Common myeloid progenitor, CD34-positive (primary cell): ENCODE measurements at regions not wholly inside any gene's neighbourhood (a gene's known extent, or its start where the extent isn't known, plus 50 kb on each side); places are given as distances from the start of the nearest gene placed in this dataset.

Experiments
- CTCF ChIA-PET: fragments of 350-600 bp; sonication (Branson Sonifier 250); formaldehyde crosslinking; loops from one replicate; lab custom pipeline; 2021; ENCODE audit warnings: antibody characterized with exemption; lab: Charles Lee
- POLR2A ChIA-PET: fragments of 350-600 bp; sonication (Branson Sonifier 250); formaldehyde crosslinking; loops from one replicate; lab custom pipeline; 2021; ENCODE audit warnings: antibody characterized with exemption; lab: Charles Lee
- DNase-seq, 3 donors: peaks; one replicate each; pipeline versions ENCODE4 v3.0.0 to v3.0.0-alpha.2; 2013
- H3K27ac ChIP-seq, 2 experiments: 1 replicate in 1 of 2; 2 replicates in 1 of 2; pipeline ENCODE4 v1.7.0; 2013; ENCODE audit warnings: inconsistent platforms in 2 of 2, low read length in 2 of 2, mild to moderate bottlenecking in 2 of 2, low read depth in 1 of 2, moderate library complexity in 1 of 2; ENCODE audit not compliant: severe bottlenecking in 2 of 2, insufficient read depth in 1 of 2, poor library complexity in 1 of 2
- H3K27me3 ChIP-seq, 5 experiments: replicated peaks in 2 of 5; 1 replicate in 3 of 5; 2 replicates in 2 of 5; pipeline versions ENCODE4 v1.6.1 to v1.7.0; 2013; ENCODE audit warnings: low read length in 4 of 5, mild to moderate bottlenecking in 2 of 5, moderate library complexity in 2 of 5, inconsistent platforms in 1 of 5; ENCODE audit not compliant: insufficient read depth in 5 of 5, control insufficient read depth in 4 of 5
- H3K36me3 ChIP-seq, 4 experiments: 1 replicate in 2 of 4; 2 replicates in 2 of 4; pipeline versions ENCODE4 v1.6.1 to v1.7.0; 2013; ENCODE audit warnings: low read length in 3 of 4, control low read depth in 1 of 4, mild to moderate bottlenecking in 1 of 4; ENCODE audit not compliant: control insufficient read depth in 4 of 4, insufficient read depth in 4 of 4
- H3K4me1 ChIP-seq, 4 experiments: 1 replicate in 3 of 4; 2 replicates in 1 of 4; pipeline versions ENCODE4 v1.6.1 to v1.7.1; 2013; ENCODE audit warnings: low read length in 3 of 4, mild to moderate bottlenecking in 3 of 4, control low read depth in 1 of 4, inconsistent platforms in 1 of 4, moderate library complexity in 1 of 4; ENCODE audit not compliant: control insufficient read depth in 4 of 4, insufficient read depth in 4 of 4; ENCODE audit errors: control extremely low read depth in 1 of 4
- H3K4me3 ChIP-seq, 7 experiments: 1 replicate in 4 of 7; 2 replicates in 3 of 7; pipeline versions ENCODE4 v1.5.1 to v1.7.0; 2013; ENCODE audit warnings: mild to moderate bottlenecking in 7 of 7, low read length in 6 of 7, moderate library complexity in 6 of 7, inconsistent platforms in 2 of 7, low read depth in 2 of 7, control low read depth in 1 of 7; ENCODE audit not compliant: insufficient read depth in 4 of 7, control insufficient read depth in 1 of 7; ENCODE audit errors: extremely low read depth in 1 of 7
- H3K9me3 ChIP-seq, 5 experiments: 1 replicate in 4 of 5; 2 replicates in 1 of 5; pipeline versions ENCODE4 v1.6.1 to v1.7.1; 2013; ENCODE audit warnings: low read length in 4 of 5, mild to moderate bottlenecking in 2 of 5, inconsistent platforms in 1 of 5, low read depth in 1 of 5, moderate library complexity in 1 of 5; ENCODE audit not compliant: control insufficient read depth in 4 of 5, insufficient read depth in 2 of 5; ENCODE audit errors: control extremely low read depth in 1 of 5
- WGBS: methylation state at CpG from one replicate; pipeline ENCODE4 v1.1.5; 2013; ENCODE audit not compliant: insufficient coverage; 5-methylcytosine and 5-hydroxymethylcytosine counted together

DNA sequence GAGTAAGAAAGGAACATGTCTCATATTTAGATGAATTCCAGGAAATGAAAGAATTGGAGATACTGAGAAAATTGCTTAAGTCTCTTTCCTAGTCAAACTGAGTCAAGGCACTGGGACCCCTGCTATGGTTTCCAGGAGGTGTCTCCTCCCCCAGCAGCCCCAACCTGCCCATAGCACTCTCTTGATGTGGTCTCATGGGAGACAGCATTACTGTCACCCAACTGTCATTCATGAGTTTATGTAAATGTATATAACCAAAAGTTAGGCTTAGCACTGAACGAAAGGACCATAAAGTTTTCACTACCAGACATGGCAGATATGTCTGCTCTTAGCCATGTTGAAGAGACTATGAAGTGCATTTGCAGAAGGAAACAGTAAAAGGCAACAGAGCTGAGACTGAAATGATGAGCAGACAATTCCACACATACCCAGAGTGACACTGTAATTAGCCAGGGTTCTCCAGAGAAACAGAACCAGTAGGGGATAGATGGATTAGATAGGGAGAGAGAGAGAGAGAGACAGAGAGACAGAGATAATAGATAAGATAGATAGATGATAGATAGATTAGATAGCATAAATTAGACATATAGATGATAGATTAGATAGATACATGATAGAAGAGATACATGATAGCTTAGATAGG is 328.1 kb downstream of the BRD1 start:
- Histone ChIP-seq H3K4me3 (no peak overlapping the region), H3K27me3 (no peaks in the 10 kb centered on the region), H3K9me3 (peaks cover 0 to 10% (median 0%) of the 10 kb centered on the region in 5 experiments), H3K27ac (no peak overlapping the region), H3K36me3 (peaks cover 0 to 2% (median under 1%) of the 10 kb centered on the region in 4 experiments), H3K4me1 (no peaks in the 10 kb centered on the region)
- peak in 2 of 3 donors; percentile 28 to 35 for DNase-seq
- ChIA-PET CTCF (no interaction called here), POLR2A (no interaction called here)
- 80% methylated on average over 1 of the region's 1 CpG for WGBS

DNA sequence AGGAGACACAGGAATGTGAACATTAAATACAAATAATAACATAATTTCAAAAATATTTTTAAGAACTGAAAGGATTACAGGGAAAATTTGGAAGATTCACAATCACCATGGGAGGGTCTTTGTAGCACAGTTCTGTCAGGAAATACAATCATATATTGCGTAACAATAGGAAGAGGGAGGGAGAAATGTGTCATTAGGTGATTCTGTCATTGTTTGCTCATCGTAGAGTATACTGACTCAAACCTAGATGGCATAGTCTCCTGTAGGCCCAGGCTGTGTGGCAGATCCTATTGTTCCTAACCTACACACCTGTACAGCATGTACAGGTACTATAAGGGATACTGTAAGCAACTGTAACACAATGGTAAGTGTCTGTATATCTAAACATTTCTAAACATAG is 330.4 kb downstream of the BRD1 start:
- Histone ChIP-seq H3K36me3 (peaks cover 0 to 2% (median under 1%) of the 10 kb centered on the region in 4 experiments), H3K4me3 (no peak overlapping the region), H3K4me1 (no peaks in the 10 kb centered on the region), H3K27me3 (no peaks in the 10 kb centered on the region), H3K9me3 (peaks cover 0 to 10% (median 0%) of the 10 kb centered on the region in 5 experiments), H3K27ac (no peak overlapping the region)
- POLR2A ChIA-PET = no interaction called here
- CTCF ChIA-PET = no interaction called here
- DNase-seq = no peak
- no CpG with 5 or more reads among the region's 2 CpGs for WGBS

DNA sequence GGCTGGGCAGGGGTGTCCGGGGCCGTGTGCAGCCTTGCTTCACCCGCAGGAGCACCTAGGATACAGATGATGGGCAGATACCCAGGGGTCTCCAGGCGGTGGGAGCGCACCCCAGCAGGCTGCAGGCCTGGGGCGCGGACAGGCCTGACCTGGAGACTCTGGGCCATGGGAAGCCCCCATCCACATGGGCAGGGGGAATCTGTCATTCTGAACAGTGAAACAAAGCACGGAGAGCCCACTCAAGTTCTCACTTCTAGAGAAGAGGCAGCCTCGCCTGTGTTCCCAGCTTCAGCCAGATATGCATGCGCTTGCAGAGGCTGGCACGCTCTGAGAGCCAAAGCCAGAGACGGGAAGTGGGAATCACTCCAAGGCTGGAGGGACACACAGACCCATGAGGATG is 333.1 kb downstream of the BRD1 start:
- Histone ChIP-seq H3K4me1 (no peaks in the 10 kb centered on the region), H3K36me3 (peaks cover 0 to 2% (median under 1%) of the 10 kb centered on the region in 4 experiments), H3K27ac (no peak overlapping the region), H3K27me3 (no peaks in the 10 kb centered on the region), H3K4me3 (no peak overlapping the region), H3K9me3 (peaks cover 0 to 10% (median 0%) of the 10 kb centered on the region in 5 experiments)
- POLR2A ChIA-PET = no interaction called here
- no peak for DNase-seq
- 99% methylated on average over 10 of the region's 12 CpGs for WGBS
- CTCF ChIA-PET = no interaction called here

DNA sequence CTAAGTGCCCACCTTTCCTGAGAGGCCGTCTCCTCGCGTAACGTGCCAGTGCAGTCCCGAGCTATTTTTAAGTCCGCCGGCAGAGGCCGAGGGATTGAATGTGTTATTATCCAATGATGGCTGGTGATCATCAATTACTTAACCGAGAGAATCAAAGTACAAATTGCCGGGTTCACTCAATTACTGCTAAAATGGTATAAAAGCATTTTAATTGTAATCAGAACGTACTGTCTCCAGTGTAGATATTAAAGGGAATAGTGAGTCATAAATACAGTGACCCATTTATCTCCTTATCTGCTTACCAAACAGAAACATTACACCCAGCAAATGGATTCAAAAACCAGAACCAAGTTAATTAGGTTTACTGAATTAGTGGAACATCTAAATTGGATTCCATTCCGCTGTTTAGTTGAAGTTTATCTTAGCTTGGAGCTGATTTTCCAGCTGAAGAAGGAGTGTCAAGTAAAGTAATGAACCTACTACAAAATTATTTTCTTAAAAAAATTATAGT is 334.9 kb downstream of the BRD1 start:
- H3K27ac ChIP-seq = no peak overlapping the region
- peaks cover 0 to 2% (median 0%) of the 10 kb centered on the region in 4 experiments for H3K36me3 ChIP-seq
- 100% methylated on average over 7 of the region's 12 CpGs for WGBS
- H3K4me1 ChIP-seq = no peaks in the 10 kb centered on the region
- no peak overlapping the region for H3K4me3 ChIP-seq
- no peaks in the 10 kb centered on the region for H3K27me3 ChIP-seq
- ChIA-PET CTCF (no interaction called here), POLR2A (no interaction called here)
- DNase-seq = no peak
- peaks cover 0 to 10% (median 0%) of the 10 kb centered on the region in 5 experiments for H3K9me3 ChIP-seq

DNA sequence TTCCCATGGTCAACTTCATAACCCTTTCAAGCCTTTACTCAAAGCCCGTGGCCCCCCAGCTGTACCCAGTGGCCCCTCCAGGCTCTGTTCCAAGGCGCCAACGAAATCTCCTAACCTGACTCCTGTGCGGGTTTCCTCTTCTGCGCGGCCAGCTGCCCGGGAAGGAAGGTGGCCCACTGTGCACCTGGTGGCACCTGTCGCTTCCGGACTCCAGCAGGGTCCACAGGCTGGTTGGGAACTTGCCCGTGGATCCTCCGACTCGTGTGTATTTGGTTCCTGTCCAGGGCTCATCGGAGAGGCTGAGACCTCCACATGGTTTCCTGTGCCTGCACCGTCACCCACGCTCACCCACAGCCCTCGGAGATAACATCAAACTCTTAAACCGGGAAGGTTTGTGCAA is 335.4 kb downstream of the BRD1 start:
- H3K27me3 ChIP-seq = no peaks in the 10 kb centered on the region
- ChIA-PET CTCF (no interaction called here), POLR2A (no interaction called here)
- 96% methylated on average over 12 of the region's 17 CpGs for WGBS
- no peak for DNase-seq
- no peak overlapping the region for H3K4me3 ChIP-seq
- H3K36me3 ChIP-seq = no peaks in the 10 kb centered on the region
- no peak overlapping the region for H3K27ac ChIP-seq
- H3K9me3 ChIP-seq = peaks cover 0 to 7% (median 0%) of the 10 kb centered on the region in 5 experiments
- H3K4me1 ChIP-seq = no peaks in the 10 kb centered on the region

DNA sequence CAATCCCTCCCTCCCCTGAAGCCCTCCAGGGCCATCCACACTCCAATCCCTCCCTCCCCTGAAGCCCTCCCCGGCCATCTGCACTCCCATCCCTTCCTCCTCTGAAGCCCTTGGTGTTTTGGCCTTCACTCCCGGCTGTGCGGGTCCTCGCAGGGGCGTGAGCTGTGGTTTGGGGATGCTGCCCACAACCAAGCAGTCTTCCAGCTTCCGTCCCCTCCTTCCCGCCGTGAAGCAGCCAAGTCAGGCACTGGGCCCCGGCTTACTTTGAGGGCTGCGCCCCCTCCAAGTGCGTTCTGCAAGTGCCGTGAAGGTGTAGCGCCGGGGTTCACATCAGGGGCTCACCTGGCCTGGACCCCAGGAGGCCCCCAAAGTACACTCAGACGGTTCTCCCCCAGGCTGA is 335.9 kb downstream of the BRD1 start:
- Histone ChIP-seq H3K4me3 (no peak overlapping the region), H3K9me3 (peaks cover 0 to 6% (median 0%) of the 10 kb centered on the region in 5 experiments), H3K4me1 (no peaks in the 10 kb centered on the region), H3K36me3 (no peaks in the 10 kb centered on the region), H3K27ac (no peak overlapping the region), H3K27me3 (no peaks in the 10 kb centered on the region)
- WGBS = 95% methylated on average over 15 of the region's 15 CpGs
- DNase-seq = no peak
- CTCF ChIA-PET = no interaction called here
- POLR2A ChIA-PET = interaction anchor here (0.6 kb wide), 1 partner anchor 46 kb away, joined by 3 read pairs; no protein-coding TSS in a partner anchor

DNA sequence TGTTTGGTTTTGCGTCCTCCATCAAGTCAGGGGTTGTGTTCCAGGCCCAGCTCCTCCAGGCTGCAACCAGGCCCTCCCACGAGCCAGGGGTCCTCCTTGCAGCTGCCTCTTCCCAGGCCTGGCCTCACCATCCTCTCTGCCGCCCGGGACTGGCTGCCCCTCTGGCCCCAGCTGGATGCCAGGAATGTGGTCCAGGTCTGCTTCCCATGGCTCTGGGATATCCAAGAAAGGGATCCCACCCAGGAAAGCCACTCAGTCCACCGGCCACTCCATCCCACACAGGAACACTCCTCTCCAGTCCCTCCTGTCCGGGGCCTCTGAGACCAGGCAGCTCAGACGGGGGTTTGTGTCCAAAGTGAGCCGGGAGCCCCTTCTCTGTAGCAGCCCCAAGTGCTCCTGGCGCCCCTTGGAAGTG is 336.4 kb downstream of the BRD1 start:
- Histone ChIP-seq H3K4me1 (no peaks in the 10 kb centered on the region), H3K27me3 (no peaks in the 10 kb centered on the region), H3K27ac (no peak overlapping the region), H3K36me3 (no peaks in the 10 kb centered on the region), H3K4me3 (no peak overlapping the region), H3K9me3 (peaks cover 0 to 3% (median 0%) of the 10 kb centered on the region in 5 experiments)
- POLR2A ChIA-PET = interaction anchor here (0.6 kb wide), 1 partner anchor 45 kb away, joined by 3 read pairs; no protein-coding TSS in a partner anchor
- CTCF ChIA-PET = no interaction called here
- DNase-seq = no peak
- WGBS = 100% methylated on average over 7 of the region's 9 CpGs
